ENCODE measurements at regions not wholly inside any gene's neighbourhood (a gene's known extent, or its start where the extent isn't known, plus 50 kb on each side); places are given as distances from the start of the nearest gene placed in this dataset.
A peak's percentile ranks its signal among the peaks of the same experiment; 100 is the strongest.

DNA sequence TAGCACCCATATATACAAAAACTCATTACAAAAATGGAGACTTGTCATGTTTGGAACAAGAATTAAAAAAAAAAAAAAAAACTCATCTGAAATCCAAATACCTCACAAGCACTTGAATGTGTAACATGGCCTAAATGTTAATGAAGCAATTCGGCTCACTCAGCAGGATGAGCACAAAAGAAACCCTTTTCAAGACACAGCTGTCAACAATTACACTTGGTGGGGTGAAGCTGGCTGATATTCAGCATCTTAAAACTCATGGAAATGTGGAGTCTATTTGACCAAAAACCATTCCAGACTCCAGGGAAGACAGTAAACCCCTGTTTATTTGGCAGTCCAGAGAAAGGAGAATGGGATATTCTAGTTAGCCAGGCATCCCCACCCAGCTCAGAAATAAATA lies 205.4 kb upstream of the TSC22D2 start:
- Histone ChIP-seq H3K36me3 (ENCODE audit: insufficient read depth, low read length) (no peaks in the 10 kb centered on the region), H3K9ac (ENCODE audit: low read depth, low read length) (no peak overlapping the region), H3K9me3 (ENCODE audit: control insufficient read depth, insufficient read depth, low read length) (peaks cover 2% of the 10 kb centered on the region; the same call in 1 of the 2 replicates), H3K4me1 (ENCODE audit: insufficient read depth, low read length) (peaks cover 9% of the 10 kb centered on the region; the same call in 1 of the 2 replicates)

DNA sequence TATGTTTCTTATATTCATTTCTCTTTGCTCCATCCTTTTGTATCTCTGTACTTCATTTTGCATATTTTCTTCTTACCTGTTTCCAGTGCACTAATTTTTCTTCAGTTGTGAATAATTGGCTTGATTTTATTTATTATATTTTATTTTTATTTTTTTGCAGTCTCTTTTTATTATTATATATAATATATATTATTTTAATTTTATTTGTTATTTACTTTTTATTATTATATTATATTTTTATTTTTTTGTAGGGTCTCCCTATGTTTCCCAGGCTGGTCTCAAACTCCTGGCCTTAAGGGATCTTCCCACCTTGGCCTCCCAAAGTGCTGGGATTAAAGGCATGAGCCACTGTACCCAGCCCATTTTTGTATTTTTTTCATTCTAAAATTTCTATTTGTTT lies 213.1 kb upstream of the TSC22D2 start:
- peaks cover 2% of the 10 kb centered on the region; the same call in 1 of the 2 replicates for H3K9me3 ChIP-seq (ENCODE audit: control insufficient read depth, insufficient read depth, low read length)
- no peak overlapping the region for H3K9ac ChIP-seq (ENCODE audit: low read depth, low read length)
- peaks cover 11% of the 10 kb centered on the region; the same call in 1 of the 2 replicates for H3K4me1 ChIP-seq (ENCODE audit: insufficient read depth, low read length)
- no peaks in the 10 kb centered on the region for H3K36me3 ChIP-seq (ENCODE audit: insufficient read depth, low read length)

DNA sequence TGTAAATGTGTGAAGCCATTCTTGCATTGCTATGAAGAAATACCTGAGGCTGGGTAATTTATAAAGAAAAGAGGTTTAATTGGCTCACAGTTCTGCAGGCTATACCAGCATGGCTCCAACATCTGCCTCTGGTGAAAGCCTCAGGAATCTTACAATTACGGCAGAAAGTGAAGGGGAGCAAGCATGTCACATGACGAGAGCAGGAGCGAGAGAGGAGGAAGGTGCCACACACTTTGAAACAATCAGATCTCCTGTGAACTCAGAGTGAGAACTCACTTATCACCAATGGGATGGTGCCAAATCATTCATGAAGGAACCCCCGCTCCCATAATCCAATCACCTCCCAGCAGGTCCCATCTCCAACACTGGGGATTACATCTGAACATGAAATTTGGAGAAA lies 213.6 kb upstream of the TSC22D2 start:
- H3K4me1 ChIP-seq (ENCODE audit: insufficient read depth, low read length): peaks cover 11% of the 10 kb centered on the region; the same call in 1 of the 2 replicates
- H3K36me3 ChIP-seq (ENCODE audit: insufficient read depth, low read length): no peaks in the 10 kb centered on the region
- H3K9ac ChIP-seq (ENCODE audit: low read depth, low read length): no peak overlapping the region
- peaks cover 2% of the 10 kb centered on the region; the same call in 1 of the 2 replicates for H3K9me3 ChIP-seq (ENCODE audit: control insufficient read depth, insufficient read depth, low read length)

GRCh38 chr3:150184426-150185071 lies 213.9 kb upstream of the PFN2 start:
- H3K9ac ChIP-seq (ENCODE audit: low read depth, low read length): no peak overlapping the region
- no peaks in the 10 kb centered on the region for H3K36me3 ChIP-seq (ENCODE audit: insufficient read depth, low read length)
- 0 out of 2 replicates have a peak, but pooled peaks cover 4% of the 10 kb centered on the region for H3K4me1 ChIP-seq (ENCODE audit: insufficient read depth, low read length)
- peaks cover 3% of the 10 kb centered on the region; the same call in 1 of the 2 replicates for H3K9me3 ChIP-seq (ENCODE audit: control insufficient read depth, insufficient read depth, low read length)

- H3K4me1 ChIP-seq (ENCODE audit: insufficient read depth, low read length): 0 out of 2 replicates have a peak, but pooled peaks cover 4% of the 10 kb centered on the region
- H3K9ac ChIP-seq (ENCODE audit: low read depth, low read length): peak overlapping the region; percentile 54
- no peaks in the 10 kb centered on the region for H3K36me3 ChIP-seq (ENCODE audit: insufficient read depth, low read length)
- H3K9me3 ChIP-seq (ENCODE audit: control insufficient read depth, insufficient read depth, low read length): peaks cover 3% of the 10 kb centered on the region; the same call in 1 of the 2 replicates
Measured at GRCh38 chr3:150183678-150184425, 213.2 kb upstream of the PFN2 start.

- H3K9ac ChIP-seq (ENCODE audit: low read depth, low read length): no peak overlapping the region
- 0 out of 2 replicates have a peak, but pooled peaks cover 4% of the 10 kb centered on the region for H3K4me1 ChIP-seq (ENCODE audit: insufficient read depth, low read length)
- H3K9me3 ChIP-seq (ENCODE audit: control insufficient read depth, insufficient read depth, low read length): no peaks in the 10 kb centered on the region
- no peaks in the 10 kb centered on the region for H3K36me3 ChIP-seq (ENCODE audit: insufficient read depth, low read length)
Measured at GRCh38 chr3:150180334-150180733, 209.6 kb upstream of the PFN2 start.

- no peaks in the 10 kb centered on the region for H3K36me3 ChIP-seq (ENCODE audit: insufficient read depth, low read length)
- no peaks in the 10 kb centered on the region for H3K9me3 ChIP-seq (ENCODE audit: control insufficient read depth, insufficient read depth, low read length)
- 0 out of 2 replicates have a peak, but pooled peaks cover 4% of the 10 kb centered on the region for H3K4me1 ChIP-seq (ENCODE audit: insufficient read depth, low read length)
- no peak overlapping the region for H3K9ac ChIP-seq (ENCODE audit: low read depth, low read length)
Measured at GRCh38 chr3:150179330-150179729, 208.6 kb upstream of the PFN2 start.

DNA sequence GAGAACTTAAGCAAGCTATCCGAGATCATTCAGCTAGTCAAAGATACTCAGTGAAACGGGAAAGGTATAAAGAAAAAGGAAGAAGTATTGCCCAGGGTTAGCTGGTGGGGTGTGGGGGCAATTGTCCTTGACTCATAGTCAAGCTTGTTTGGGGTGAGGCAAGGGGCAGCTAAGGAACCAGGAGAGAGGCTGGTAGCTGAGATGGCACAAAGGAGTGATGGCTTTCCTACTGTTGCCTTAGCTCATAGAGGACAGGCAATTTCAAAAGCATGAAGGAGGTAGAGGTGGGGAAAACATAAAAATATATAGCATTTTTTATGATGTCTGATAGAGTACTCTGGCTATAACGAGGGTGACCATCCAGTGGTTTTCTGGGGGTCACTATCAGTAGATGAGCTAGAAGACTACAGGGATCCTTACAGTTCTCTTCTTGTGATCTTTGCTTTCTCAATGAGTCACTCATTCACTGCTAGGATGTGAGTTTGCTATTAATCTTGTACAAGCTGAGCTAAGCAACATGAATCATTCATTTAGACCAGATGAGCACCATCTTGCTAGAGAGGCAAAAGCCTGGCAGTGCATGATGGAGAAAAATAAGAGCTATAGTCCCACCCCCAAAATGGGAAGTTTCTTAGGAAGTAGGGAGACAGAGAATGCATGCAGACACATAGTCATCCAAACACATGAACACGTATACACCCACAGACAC lies 207.1 kb upstream of the PFN2 start:
- H3K36me3 ChIP-seq (ENCODE audit: insufficient read depth, low read length): no peaks in the 10 kb centered on the region
- no peaks in the 10 kb centered on the region for H3K9me3 ChIP-seq (ENCODE audit: control insufficient read depth, insufficient read depth, low read length)
- no peaks in the 10 kb centered on the region for H3K4me1 ChIP-seq (ENCODE audit: insufficient read depth, low read length)
- no peak overlapping the region for H3K9ac ChIP-seq (ENCODE audit: low read depth, low read length)

GRCh38 chr3:150174179-150174578 lies 203.5 kb upstream of the PFN2 start:
- H3K4me1 ChIP-seq (ENCODE audit: insufficient read depth, low read length): no peaks in the 10 kb centered on the region
- no peaks in the 10 kb centered on the region for H3K9me3 ChIP-seq (ENCODE audit: control insufficient read depth, insufficient read depth, low read length)
- H3K9ac ChIP-seq (ENCODE audit: low read depth, low read length): no peak overlapping the region
- no peaks in the 10 kb centered on the region for H3K36me3 ChIP-seq (ENCODE audit: insufficient read depth, low read length)

DNA sequence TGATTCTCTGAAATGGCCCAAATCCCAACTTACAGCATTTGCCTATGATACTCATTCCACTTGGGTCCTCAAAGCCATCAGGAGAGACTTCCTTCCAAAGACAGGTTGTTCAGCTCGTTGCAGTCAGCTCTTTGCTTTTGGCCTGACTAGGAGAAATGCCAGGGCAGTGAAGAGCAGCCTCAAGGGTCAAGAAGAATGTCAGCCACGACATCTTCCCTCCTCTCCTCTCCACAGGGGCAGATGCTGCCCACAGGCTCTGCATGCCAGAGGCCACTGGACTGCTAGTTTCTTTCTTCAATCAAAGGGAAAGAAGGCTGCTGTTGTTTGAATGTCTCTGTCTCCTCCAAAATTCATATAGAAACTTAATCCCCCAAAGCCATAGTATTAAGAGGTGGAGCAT lies 201.7 kb upstream of the PFN2 start:
- H3K9me3 ChIP-seq (ENCODE audit: control insufficient read depth, insufficient read depth, low read length): no peaks in the 10 kb centered on the region
- no peaks in the 10 kb centered on the region for H3K4me1 ChIP-seq (ENCODE audit: insufficient read depth, low read length)
- H3K36me3 ChIP-seq (ENCODE audit: insufficient read depth, low read length): no peaks in the 10 kb centered on the region
- no peak overlapping the region for H3K9ac ChIP-seq (ENCODE audit: low read depth, low read length)

GRCh38 chr3:150170852-150171520 lies 200.3 kb upstream of the PFN2 start:
- Histone ChIP-seq H3K4me1 (ENCODE audit: insufficient read depth, low read length) (no peaks in the 10 kb centered on the region; the same call in 1 of the 2 replicates), H3K9ac (ENCODE audit: low read depth, low read length) (no peak overlapping the region), H3K9me3 (ENCODE audit: control insufficient read depth, insufficient read depth, low read length) (no peaks in the 10 kb centered on the region), H3K36me3 (ENCODE audit: insufficient read depth, low read length) (no peaks in the 10 kb centered on the region)

DNA sequence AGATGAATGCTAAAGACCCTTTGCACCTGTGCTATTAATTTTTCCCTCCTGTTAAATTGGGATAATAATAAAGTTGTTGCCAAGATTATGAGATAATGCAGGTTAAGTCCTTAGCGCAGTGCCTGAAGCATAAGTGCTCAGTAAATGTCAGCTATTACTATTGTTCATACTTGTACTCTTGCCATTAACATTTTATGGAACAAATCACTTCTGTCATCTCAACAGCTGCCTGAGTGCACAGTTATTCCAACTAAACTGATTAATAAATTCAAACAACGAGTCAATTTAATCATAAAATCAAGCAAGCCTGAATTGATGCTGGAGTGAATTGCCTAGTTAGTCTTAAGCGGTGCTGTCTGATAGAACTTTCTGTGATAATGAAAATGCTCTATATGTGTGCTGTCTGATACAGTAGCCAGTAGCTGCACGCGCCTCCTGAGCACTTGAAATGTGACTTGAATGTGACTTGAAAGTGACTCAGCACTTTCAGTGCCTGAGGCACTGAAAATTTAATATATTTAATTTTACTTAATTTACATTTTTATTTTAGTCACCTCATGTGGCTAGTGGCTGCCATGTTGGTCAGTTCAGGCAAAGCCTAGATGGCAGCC lies 198.7 kb upstream of the PFN2 start:
- Histone ChIP-seq H3K36me3 (ENCODE audit: insufficient read depth, low read length) (no peaks in the 10 kb centered on the region), H3K4me1 (ENCODE audit: insufficient read depth, low read length) (peaks cover 3% of the 10 kb centered on the region; the same call in 1 of the 2 replicates), H3K9ac (ENCODE audit: low read depth, low read length) (no peak overlapping the region), H3K9me3 (ENCODE audit: control insufficient read depth, insufficient read depth, low read length) (no peaks in the 10 kb centered on the region)

DNA sequence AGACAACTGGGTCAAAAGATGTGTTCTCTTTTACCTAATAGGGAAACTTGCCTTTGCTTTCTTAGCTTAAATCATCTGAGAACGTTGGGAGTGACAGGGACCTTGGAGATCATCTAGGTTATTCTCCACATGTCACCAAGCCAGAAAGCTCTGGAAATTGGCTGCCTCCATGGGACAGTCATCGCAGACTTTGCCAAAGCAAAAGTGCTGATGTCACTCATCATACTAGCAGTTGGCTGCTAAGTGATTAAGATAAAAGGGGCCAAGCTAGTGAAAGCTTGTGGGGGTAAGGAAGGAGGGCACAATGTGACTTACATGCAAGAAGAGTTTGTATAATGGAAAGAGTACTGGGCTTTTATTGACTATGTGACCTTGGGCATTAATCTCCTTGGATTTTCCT lies 198.0 kb upstream of the PFN2 start:
- Histone ChIP-seq H3K9ac (ENCODE audit: low read depth, low read length) (no peak overlapping the region), H3K36me3 (ENCODE audit: insufficient read depth, low read length) (no peaks in the 10 kb centered on the region), H3K4me1 (ENCODE audit: insufficient read depth, low read length) (peaks cover 3% of the 10 kb centered on the region; the same call in 1 of the 2 replicates), H3K9me3 (ENCODE audit: control insufficient read depth, insufficient read depth, low read length) (no peaks in the 10 kb centered on the region)

Data from ES-I3 (cell line).